ENCODE measurements at regions not wholly inside any gene's neighbourhood (a gene's known extent, or its start where the extent isn't known, plus 50 kb on each side); places are given as distances from the start of the nearest gene placed in this dataset.
"Not testable (repeated sequence)": the region's sequence is repeated elsewhere in the genome, so short reads cannot be mapped to it uniquely, and the experiment has no call there.

DNA sequence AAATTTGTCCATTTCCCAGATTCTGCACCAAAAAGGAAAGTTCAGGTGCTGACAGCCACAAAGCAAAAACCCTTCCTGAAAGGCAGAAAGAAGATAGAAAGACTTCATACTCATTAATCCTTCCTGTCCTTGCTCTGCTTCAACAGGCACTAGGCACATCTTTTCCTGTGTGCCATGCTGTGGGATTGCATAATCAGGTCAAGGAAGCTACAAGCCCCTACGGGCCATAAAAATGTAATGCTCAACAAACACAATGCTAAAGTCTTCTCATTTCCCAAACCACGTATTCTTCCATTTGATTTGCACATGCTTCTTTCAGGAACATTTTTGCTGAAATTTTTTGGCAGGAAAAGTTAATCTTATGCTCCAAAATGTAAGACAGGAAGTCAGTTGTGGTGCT lies 710.9 kb upstream of the ZP4 start:
- TF ChIP-seq, protein P1, sequence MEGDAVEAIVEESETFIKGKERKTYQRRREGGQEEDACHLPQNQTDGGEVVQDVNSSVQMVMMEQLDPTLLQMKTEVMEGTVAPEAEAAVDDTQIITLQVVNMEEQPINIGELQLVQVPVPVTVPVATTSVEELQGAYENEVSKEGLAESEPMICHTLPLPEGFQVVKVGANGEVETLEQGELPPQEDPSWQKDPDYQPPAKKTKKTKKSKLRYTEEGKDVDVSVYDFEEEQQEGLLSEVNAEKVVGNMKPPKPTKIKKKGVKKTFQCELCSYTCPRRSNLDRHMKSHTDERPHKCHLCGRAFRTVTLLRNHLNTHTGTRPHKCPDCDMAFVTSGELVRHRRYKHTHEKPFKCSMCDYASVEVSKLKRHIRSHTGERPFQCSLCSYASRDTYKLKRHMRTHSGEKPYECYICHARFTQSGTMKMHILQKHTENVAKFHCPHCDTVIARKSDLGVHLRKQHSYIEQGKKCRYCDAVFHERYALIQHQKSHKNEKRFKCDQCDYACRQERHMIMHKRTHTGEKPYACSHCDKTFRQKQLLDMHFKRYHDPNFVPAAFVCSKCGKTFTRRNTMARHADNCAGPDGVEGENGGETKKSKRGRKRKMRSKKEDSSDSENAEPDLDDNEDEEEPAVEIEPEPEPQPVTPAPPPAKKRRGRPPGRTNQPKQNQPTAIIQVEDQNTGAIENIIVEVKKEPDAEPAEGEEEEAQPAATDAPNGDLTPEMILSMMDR (IDR thresholded peaks at IDR 0.05), result not testable (repeated sequence)
- not testable (repeated sequence) for TF ChIP-seq POLR2A (IDR thresholded peaks at IDR 0.05)

All from adrenal gland (tissue), 5 donors.